DND-41 (cell line): ENCODE measurements at regions not wholly inside any gene's neighbourhood (a gene's known extent, or its start where the extent isn't known, plus 50 kb on each side); places are given as distances from the start of the nearest gene placed in this dataset.

Source experiments
- CTCF ChIP-seq: IDR thresholded peaks from 2 replicates; pipeline ENCODE4 v1.5.1; 2012; ENCODE audit warnings: borderline replicate concordance, low read length, moderate library complexity, mild to moderate bottlenecking; ENCODE audit not compliant: poor library complexity, severe bottlenecking; ENCODE audit errors: extremely low read depth
- EZH2 ChIP-seq: IDR thresholded peaks from 3 replicates; pipeline ENCODE4 v1.6.1; 2012; ENCODE audit warnings: borderline replicate concordance, low read depth, mild to moderate bottlenecking, moderate library complexity, low read length, inconsistent platforms; ENCODE audit not compliant: severe bottlenecking

GRCh38 chr15:70293138-70293537 is 195.4 kb upstream of the TLE3 start:
- no peak for TF ChIP-seq CTCF
- TF ChIP-seq EZH2: no peak
